Cerebellar cortex (tissue), 1 donor: ENCODE measurements at regions not wholly inside any gene's neighbourhood (a gene's known extent, or its start where the extent isn't known, plus 50 kb on each side); places are given as distances from the start of the nearest gene placed in this dataset.
"Not testable (repeated sequence)": the region's sequence is repeated elsewhere in the genome, so short reads cannot be mapped to it uniquely, and the experiment has no call there.

Source experiments
- DNase-seq: peaks from one replicate; pipeline ENCODE4 v3.0.0-alpha.2; 2015; ENCODE audit warnings: low spot score

- DNase-seq: no peak
These were observed 125.5 kb upstream of the TRPC4 start for GRCh38 chr13:37995092-37995491.

- no peak for DNase-seq
These were observed 117.2 kb upstream of the TRPC4 start for GRCh38 chr13:37986811-37987210.

GRCh38 chr13:37985281-37985680 lies 115.7 kb upstream of the TRPC4 start:
- DNase-seq: no peak

- DNase-seq: peak; percentile 5
These were observed 114.8 kb upstream of the TRPC4 start for GRCh38 chr13:37984357-37984756.

- no peak for DNase-seq
These were observed 112.4 kb upstream of the TRPC4 start for GRCh38 chr13:37981932-37982331.

- no peak for DNase-seq
These were observed 109.1 kb upstream of the TRPC4 start for GRCh38 chr13:37978680-37979079.

- no peak for DNase-seq
These were observed 99.0 kb upstream of the TRPC4 start for GRCh38 chr13:37968555-37968954.

GRCh38 chr13:37966266-37966665 lies 96.7 kb upstream of the TRPC4 start:
- no peak for DNase-seq

GRCh38 chr13:37960427-37960826 lies 90.9 kb upstream of the TRPC4 start:
- no peak for DNase-seq

GRCh38 chr13:37959284-37959683 lies 89.7 kb upstream of the TRPC4 start:
- no peak for DNase-seq

GRCh38 chr13:37956536-37956935 lies 87.0 kb upstream of the TRPC4 start:
- DNase-seq: no peak

GRCh38 chr13:37954597-37954996 lies 85.0 kb upstream of the TRPC4 start:
- not testable (repeated sequence) for DNase-seq

- no peak for DNase-seq
These were observed 84.6 kb upstream of the TRPC4 start for GRCh38 chr13:37954191-37954590.

- DNase-seq: no peak
These were observed 84.1 kb upstream of the TRPC4 start for GRCh38 chr13:37953696-37954095.

- DNase-seq: no peak
These were observed 80.4 kb upstream of the TRPC4 start for GRCh38 chr13:37950016-37950415.

GRCh38 chr13:37947419-37948140 lies 78.0 kb upstream of the TRPC4 start:
- DNase-seq: no peak

- no peak for DNase-seq
These were observed 76.3 kb upstream of the TRPC4 start for GRCh38 chr13:37945651-37946575.

- no peak for DNase-seq
These were observed 75.4 kb upstream of the TRPC4 start for GRCh38 chr13:37944869-37945442.

- no peak for DNase-seq
These were observed 74.7 kb upstream of the TRPC4 start for GRCh38 chr13:37944081-37944868.

- no peak for DNase-seq
These were observed 73.4 kb upstream of the TRPC4 start for GRCh38 chr13:37942929-37943328.

- no peak for DNase-seq
These were observed 65.0 kb upstream of the TRPC4 start for GRCh38 chr13:37934339-37935191.
